WTC11 (cell line): ENCODE measurements at regions not wholly inside any gene's neighbourhood (a gene's known extent, or its start where the extent isn't known, plus 50 kb on each side); places are given as distances from the start of the nearest gene placed in this dataset.

Source experiments
- ATAC-seq: fragments of 200-7000 bp; cut with Tn5 transposase; 2 replicates; pipeline ENCODE4 v1.10.0; 2021; ENCODE audit warnings: mild to moderate bottlenecking, moderate library complexity
- CTCF ChIA-PET: fragments of 300-600 bp; sonication (Branson Sonifier 250); formaldehyde crosslinking; loops from one replicate; lab custom pipeline; 2021; ENCODE audit warnings: antibody characterized with exemption; lab: Charles Lee
- POLR2A ChIA-PET: fragments of 350-600 bp; sonication (Branson Sonifier 250); formaldehyde crosslinking; loops from one replicate; lab custom pipeline; 2021; ENCODE audit warnings: antibody characterized with exemption; lab: Charles Lee
- DNase-seq: peaks from one replicate; pipeline ENCODE4 v3.0.0; 2021; ENCODE audit warnings: low spot score
- H3K27ac Mint-ChIP-seq: 2 replicates; pipeline ENCODE4 v1.8.0; 2021; ENCODE audit warnings: mixed read lengths
- H3K27me3 Mint-ChIP-seq: 2 replicates; pipeline ENCODE4 v1.8.0; 2021; ENCODE audit warnings: low read depth, mild to moderate bottlenecking, moderate library complexity, mixed read lengths
- H3K36me3 Mint-ChIP-seq: 2 replicates; pipeline ENCODE4 v1.8.0; 2021; ENCODE audit warnings: mixed read lengths
- H3K4me1 Mint-ChIP-seq: 2 replicates; pipeline ENCODE4 v1.8.0; 2022; ENCODE audit warnings: mixed read lengths
- H3K4me3 Mint-ChIP-seq: 2 replicates; pipeline ENCODE4 v1.8.0; 2021; ENCODE audit warnings: mild to moderate bottlenecking, moderate library complexity, mixed read lengths
- H3K9me3 Mint-ChIP-seq: 2 replicates; pipeline ENCODE4 v1.8.0; 2021; ENCODE audit warnings: mixed read lengths
- ETV6 ChIP-seq: sonication (generic); formaldehyde crosslinking; IDR thresholded peaks from 2 replicates; pipeline ENCODE4 v1.8.1; 2022; ENCODE audit warnings: mild to moderate bottlenecking, missing genetic modification reagents
- TEAD4 ChIP-seq: sonication (generic); formaldehyde crosslinking; IDR thresholded peaks from 2 replicates; pipeline ENCODE4 v1.8.0; 2022; ENCODE audit warnings: mild to moderate bottlenecking, missing genetic modification reagents
- ZBTB21 ChIP-seq: sonication (generic); formaldehyde crosslinking; IDR thresholded peaks from 2 replicates; pipeline ENCODE4 v1.8.1; 2023; ENCODE audit warnings: mild to moderate bottlenecking, missing genetic modification reagents, borderline replicate concordance
- ZNF121 ChIP-seq: sonication (generic); formaldehyde crosslinking; IDR thresholded peaks from 2 replicates; pipeline ENCODE4 v1.8.0; 2023; ENCODE audit warnings: missing genetic modification reagents
- ZNF281 ChIP-seq: sonication (generic); formaldehyde crosslinking; IDR thresholded peaks from 2 replicates; pipeline ENCODE4 v1.8.0; 2023; ENCODE audit warnings: mild to moderate bottlenecking, missing genetic modification reagents
- ZNF423 ChIP-seq: fragments of 250-450 bp; sonication (Bioruptor Pico); IDR thresholded peaks from 2 replicates; pipeline ENCODE4 v2.1.2; 2022; ENCODE audit warnings: mild to moderate bottlenecking, moderate library complexity
- ZNF671 ChIP-seq: fragments of 250-450 bp; sonication (Bioruptor Pico); IDR thresholded peaks from 2 replicates; pipeline ENCODE4 v1.8.0; 2021; ENCODE audit warnings: mild to moderate bottlenecking
- TF ChIP-seq, protein P1 (sequence below): fragments of 250-450 bp; sonication (Bioruptor Pico); IDR thresholded peaks from 2 replicates; pipeline ENCODE4 v2.1.2; 2022; ENCODE audit warnings: mild to moderate bottlenecking, moderate library complexity
- TF ChIP-seq, protein P2 (sequence below): sonication (generic); formaldehyde crosslinking; IDR thresholded peaks from 2 replicates; pipeline ENCODE4 v1.8.1; 2022; ENCODE audit warnings: missing genetic modification reagents, borderline replicate concordance
- TF ChIP-seq, protein P3 (sequence below): fragments of 250-450 bp; sonication (Bioruptor Pico); IDR thresholded peaks from 2 replicates; pipeline ENCODE4 v1.9.0; 2021; ENCODE audit warnings: mild to moderate bottlenecking
- TF ChIP-seq, protein P4 (sequence below): sonication (generic); formaldehyde crosslinking; IDR thresholded peaks from 2 replicates; pipeline ENCODE4 v1.8.1; 2022; ENCODE audit warnings: low read depth, mild to moderate bottlenecking, moderate library complexity, missing genetic modification reagents, borderline replicate concordance

DNA sequence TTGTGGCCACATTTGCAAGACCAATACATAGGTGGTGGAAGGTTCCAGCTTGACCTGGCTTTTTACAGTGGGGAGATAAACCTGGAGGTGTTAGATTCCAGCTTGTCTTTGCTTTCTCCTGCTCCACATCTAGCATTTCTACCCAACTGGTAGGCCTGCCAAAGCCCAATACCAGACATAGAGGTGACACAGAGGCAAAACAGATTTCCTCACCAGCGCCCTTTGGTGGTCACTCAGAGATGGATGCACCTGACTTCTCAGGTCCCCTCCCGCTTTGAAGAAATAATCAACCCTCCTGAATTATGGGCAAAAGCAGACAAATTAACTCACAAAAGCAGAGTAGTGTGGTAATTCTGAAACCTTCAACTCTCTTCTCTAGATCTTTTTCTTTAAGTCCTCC is 1356.2 kb downstream of the FAM181B start (continued):
- TF ChIP-seq ETV6 (CRISPR knock-in tag): no peak
- no peak for TF ChIP-seq ZNF671 (CRISPR knock-in tag)
- no peak for TF ChIP-seq ZNF281 (CRISPR knock-in tag)
- TF ChIP-seq, protein P1, sequence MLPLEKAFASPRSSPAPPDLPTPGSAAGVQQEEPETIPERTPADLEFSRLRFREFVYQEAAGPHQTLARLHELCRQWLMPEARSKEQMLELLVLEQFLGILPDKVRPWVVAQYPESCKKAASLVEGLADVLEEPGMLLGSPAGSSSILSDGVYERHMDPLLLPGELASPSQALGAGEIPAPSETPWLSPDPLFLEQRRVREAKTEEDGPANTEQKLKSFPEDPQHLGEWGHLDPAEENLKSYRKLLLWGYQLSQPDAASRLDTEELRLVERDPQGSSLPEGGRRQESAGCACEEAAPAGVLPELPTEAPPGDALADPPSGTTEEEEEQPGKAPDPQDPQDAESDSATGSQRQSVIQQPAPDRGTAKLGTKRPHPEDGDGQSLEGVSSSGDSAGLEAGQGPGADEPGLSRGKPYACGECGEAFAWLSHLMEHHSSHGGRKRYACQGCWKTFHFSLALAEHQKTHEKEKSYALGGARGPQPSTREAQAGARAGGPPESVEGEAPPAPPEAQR (CRISPR knock-in tag): no peak
- TF ChIP-seq, all 79 proteins: peak for 0

GRCh38 chr11:81373986-81374385 is 1359.7 kb downstream of the FAM181B start:
- H3K36me3 Mint-ChIP-seq: no peaks in the 10 kb centered on the region
- ChIA-PET CTCF (no interaction called here), POLR2A (no interaction called here)
- DNase-seq (no peak), ATAC-seq (no peak)
- TF ChIP-seq, protein P2, sequence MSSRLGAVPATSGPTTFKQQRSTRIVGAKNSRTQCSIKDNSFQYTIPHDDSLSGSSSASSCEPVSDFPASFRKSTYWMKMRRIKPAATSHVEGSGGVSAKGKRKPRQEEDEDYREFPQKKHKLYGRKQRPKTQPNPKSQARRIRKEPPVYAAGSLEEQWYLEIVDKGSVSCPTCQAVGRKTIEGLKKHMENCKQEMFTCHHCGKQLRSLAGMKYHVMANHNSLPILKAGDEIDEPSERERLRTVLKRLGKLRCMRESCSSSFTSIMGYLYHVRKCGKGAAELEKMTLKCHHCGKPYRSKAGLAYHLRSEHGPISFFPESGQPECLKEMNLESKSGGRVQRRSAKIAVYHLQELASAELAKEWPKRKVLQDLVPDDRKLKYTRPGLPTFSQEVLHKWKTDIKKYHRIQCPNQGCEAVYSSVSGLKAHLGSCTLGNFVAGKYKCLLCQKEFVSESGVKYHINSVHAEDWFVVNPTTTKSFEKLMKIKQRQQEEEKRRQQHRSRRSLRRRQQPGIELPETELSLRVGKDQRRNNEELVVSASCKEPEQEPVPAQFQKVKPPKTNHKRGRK (CRISPR knock-in tag): peak; percentile 80; the same call in 1 of the 2 replicates
- TF ChIP-seq ZNF281 (CRISPR knock-in tag): no peak
- H3K27ac Mint-ChIP-seq: no peak overlapping the region; the same call in 1 of the 2 replicates
- H3K4me3 Mint-ChIP-seq: no peak overlapping the region
- no peaks in the 10 kb centered on the region for H3K4me1 Mint-ChIP-seq
- H3K9me3 Mint-ChIP-seq: no peaks in the 10 kb centered on the region
- no peaks in the 10 kb centered on the region for H3K27me3 Mint-ChIP-seq

GRCh38 chr11:81368192-81368591 is 1365.5 kb downstream of the FAM181B start:
- H3K4me3 Mint-ChIP-seq: no peak overlapping the region
- H3K36me3 Mint-ChIP-seq: no peaks in the 10 kb centered on the region
- no peaks in the 10 kb centered on the region for H3K27me3 Mint-ChIP-seq
- ChIA-PET CTCF (no interaction called here), POLR2A (no interaction called here)
- TF ChIP-seq, protein P3, sequence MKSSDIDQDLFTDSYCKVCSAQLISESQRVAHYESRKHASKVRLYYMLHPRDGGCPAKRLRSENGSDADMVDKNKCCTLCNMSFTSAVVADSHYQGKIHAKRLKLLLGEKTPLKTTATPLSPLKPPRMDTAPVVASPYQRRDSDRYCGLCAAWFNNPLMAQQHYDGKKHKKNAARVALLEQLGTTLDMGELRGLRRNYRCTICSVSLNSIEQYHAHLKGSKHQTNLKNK (CRISPR knock-in tag): no peak
- TF ChIP-seq TEAD4: no peak
- no peak for TF ChIP-seq ZNF423 (CRISPR knock-in tag)
- TF ChIP-seq ZBTB21 (CRISPR knock-in tag): no peak
- no peak for TF ChIP-seq ZNF121 (CRISPR knock-in tag)
- TF ChIP-seq, protein P4, sequence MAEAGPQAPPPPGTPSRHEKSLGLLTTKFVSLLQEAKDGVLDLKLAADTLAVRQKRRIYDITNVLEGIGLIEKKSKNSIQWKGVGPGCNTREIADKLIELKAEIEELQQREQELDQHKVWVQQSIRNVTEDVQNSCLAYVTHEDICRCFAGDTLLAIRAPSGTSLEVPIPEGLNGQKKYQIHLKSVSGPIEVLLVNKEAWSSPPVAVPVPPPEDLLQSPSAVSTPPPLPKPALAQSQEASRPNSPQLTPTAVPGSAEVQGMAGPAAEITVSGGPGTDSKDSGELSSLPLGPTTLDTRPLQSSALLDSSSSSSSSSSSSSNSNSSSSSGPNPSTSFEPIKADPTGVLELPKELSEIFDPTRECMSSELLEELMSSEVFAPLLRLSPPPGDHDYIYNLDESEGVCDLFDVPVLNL: no peak
- no peaks in the 10 kb centered on the region for H3K4me1 Mint-ChIP-seq
- peaks cover 12% of the 10 kb centered on the region for H3K9me3 Mint-ChIP-seq
- ATAC-seq: no peak
- no peak for DNase-seq
- H3K27ac Mint-ChIP-seq: no peak overlapping the region
